ENCODE measurements at regions not wholly inside any gene's neighbourhood (a gene's known extent, or its start where the extent isn't known, plus 50 kb on each side); places are given as distances from the start of the nearest gene placed in this dataset.

DNA sequence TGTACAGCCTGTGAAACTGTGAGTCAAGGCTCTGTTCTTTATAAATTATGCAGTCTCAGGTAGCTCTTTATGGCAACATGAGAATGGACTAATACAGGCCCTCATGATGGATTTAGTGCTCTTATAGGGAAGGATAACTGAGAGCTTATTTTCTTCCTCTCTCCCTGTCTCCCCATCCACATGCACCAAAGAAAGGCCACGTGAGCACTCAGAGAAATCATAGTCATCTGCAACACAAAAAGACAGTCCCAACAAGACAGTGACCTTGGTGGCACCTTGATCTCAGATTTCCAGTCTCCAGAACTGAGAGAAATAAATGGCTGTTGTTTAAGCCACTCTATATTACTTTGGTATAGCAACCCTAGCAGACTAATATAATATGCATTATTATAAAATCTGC is 2133.6 kb upstream of the ACO1 start:
- H3K4me2 ChIP-seq (ENCODE audit: insufficient read depth in 1 of 2, low read depth in 2 of 2, low read length in 2 of 2): no peak overlapping the region
- H3K14ac ChIP-seq (ENCODE audit: insufficient read length): no peak overlapping the region
- H2BK15ac ChIP-seq (ENCODE audit: low read length): no peak overlapping the region
- WGBS, 2 experiments (ENCODE audit: extremely low coverage in 1 of 2, insufficient coverage in 1 of 2, insufficient read length in 1 of 2, insufficient replicate concordance in 2 of 2, low coverage in 1 of 2, low lambda C conversion rate in 2 of 2, missing lambda C conversion rate in 1 of 2): 44% methylated on average over 1 of the region's 1 CpG; no CpG with 5 or more reads in 1 of the 2 experiments
- H2AFZ ChIP-seq (ENCODE audit: low read length): peak overlapping the region; percentile 94
- no peak overlapping the region for H3K18ac ChIP-seq (ENCODE audit: extremely low read depth, low read length)
- FAIRE-seq: no peak
- no peak overlapping the region for H3K4me3 ChIP-seq (ENCODE audit: extremely low read depth in 1 of 4, insufficient read depth in 2 of 4, low read depth in 3 of 4, low read length in 4 of 4)
- no peak overlapping the region for H3K9ac ChIP-seq (replicated peaks in 1 of 4; ENCODE audit: extremely low read depth in 1 of 4, low read depth in 3 of 4, low read length in 3 of 4)
- TF ChIP-seq SP1 (IDR thresholded peaks at IDR 0.05; ENCODE audit: low read depth, low read length) (no peak), SUZ12 (IDR thresholded peaks at IDR 0.05; ENCODE audit: low read length) (no peak), CEBPB (IDR thresholded peaks at IDR 0.05; ENCODE audit: low read depth, low read length) (no peak), CREB1 (IDR thresholded peaks at IDR 0.05) (no peak), SIN3A (conservative IDR thresholded peaks at IDR 0.05 in 1 of 2, IDR thresholded peaks at IDR 0.05 in 1 of 2; ENCODE audit: low read depth in 1 of 2, low read length in 2 of 2) (no peak), KDM5A (IDR thresholded peaks at IDR 0.05; ENCODE audit: low read length) (no peak), KDM4A (IDR thresholded peaks at IDR 0.05; ENCODE audit: low read depth, low read length, severe bottlenecking) (no peak), TBP (IDR thresholded peaks at IDR 0.05; ENCODE audit: low read depth, low read length) (no peak), BRCA1 (IDR thresholded peaks at IDR 0.05; ENCODE audit: low read depth, low read length) (no peak), RAD21 (IDR thresholded peaks at IDR 0.05 in 1 of 2, conservative IDR thresholded peaks at IDR 0.05 in 1 of 2; ENCODE audit: low read depth in 2 of 2, low read length in 2 of 2) (no peak), RBBP5 (IDR thresholded peaks at IDR 0.05; ENCODE audit: borderline replicate concordance, low read depth, low read length) (no peak), EP300 (IDR thresholded peaks at IDR 0.05; ENCODE audit: borderline replicate concordance in 1 of 2, low read depth in 2 of 2, low read length in 2 of 2) (no peak)
- TF ChIP-seq, protein P1, sequence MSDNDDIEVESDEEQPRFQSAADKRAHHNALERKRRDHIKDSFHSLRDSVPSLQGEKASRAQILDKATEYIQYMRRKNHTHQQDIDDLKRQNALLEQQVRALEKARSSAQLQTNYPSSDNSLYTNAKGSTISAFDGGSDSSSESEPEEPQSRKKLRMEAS (IDR thresholded peaks at IDR 0.05): no peak
- no peak overlapping the region for H4K91ac ChIP-seq (replicated peaks; ENCODE audit: insufficient read length, low read length)
- H2BK20ac ChIP-seq (ENCODE audit: low read length): no peak overlapping the region
- H3K4ac ChIP-seq (replicated peaks; ENCODE audit: insufficient read length, low read depth, low read length): no peak overlapping the region
- H3K27me3 ChIP-seq (replicated peaks in 1 of 4; ENCODE audit: control insufficient read depth in 3 of 4, extremely low read depth in 1 of 4, insufficient read depth in 3 of 4, low read length in 3 of 4): no peaks in the 10 kb centered on the region
- no peak for DNase-seq (ENCODE audit: low read depth in 1 of 2, low spot score in 2 of 2)
- peaks cover 0 to 6% (median 1%) of the 10 kb centered on the region in 4 experiments; a peak in 2 of 7 replicates for H3K4me1 ChIP-seq (replicated peaks in 1 of 4; ENCODE audit: control insufficient read depth in 3 of 4, insufficient read depth in 4 of 4, low read length in 3 of 4)
- H2AK5ac ChIP-seq (ENCODE audit: low read depth, low read length): no peak overlapping the region
- no peak overlapping the region for H2BK120ac ChIP-seq (replicated peaks; ENCODE audit: low read depth, low read length)
- H3K27ac ChIP-seq (ENCODE audit: low read depth, low read length): no peak overlapping the region
- no peaks in the 10 kb centered on the region for H3K79me1 ChIP-seq (ENCODE audit: low read depth, low read length)
- no peaks in the 10 kb centered on the region for H3K79me2 ChIP-seq (ENCODE audit: control insufficient read depth in 1 of 2, insufficient read depth in 2 of 2, low read length in 2 of 2)
- H2BK5ac ChIP-seq (ENCODE audit: low read depth, low read length): 0 out of 2 replicates have a peak overlapping the region, but pooled peaks have one; percentile 5
- H4K20me1 ChIP-seq (replicated peaks in 1 of 2; ENCODE audit: control insufficient read depth in 1 of 2, insufficient read depth in 2 of 2, low read length in 2 of 2): no peaks in the 10 kb centered on the region
- H3K23me2 ChIP-seq (ENCODE audit: low read depth, low read length): no peaks in the 10 kb centered on the region
- POLR2A ChIA-PET (ENCODE audit: partially characterized antibody): no interaction called here
- peak overlapping the region; percentile 2 for H4K5ac ChIP-seq (ENCODE audit: insufficient read length, low read depth, low read length)
- H4K8ac ChIP-seq (ENCODE audit: extremely low read depth, insufficient read depth, low read length): no peak overlapping the region
- no peak overlapping the region for H3K56ac ChIP-seq (replicated peaks; ENCODE audit: insufficient read length, low read depth, low read length)
- H3K9me3 ChIP-seq (ENCODE audit: insufficient read depth in 2 of 2, low read depth in 1 of 2, low read length in 1 of 2): no peaks in the 10 kb centered on the region
- CTCF ChIA-PET (ENCODE audit: partially characterized antibody): interaction anchor here (0.7 kb wide), 1 partner anchor 444 kb away, joined by 3 read pairs; no protein-coding TSS in a partner anchor
- H3K23ac ChIP-seq (ENCODE audit: insufficient read length): no peak overlapping the region
- H2BK12ac ChIP-seq (ENCODE audit: low read depth, low read length): no peak overlapping the region
- H3K36me3 ChIP-seq (ENCODE audit: control insufficient read depth in 2 of 4, insufficient read depth in 4 of 4, low read length in 3 of 4): no peaks in the 10 kb centered on the region
